Mesenchymal stem cell (in vitro differentiated cells and primary cell): ENCODE measurements at regions not wholly inside any gene's neighbourhood (a gene's known extent, or its start where the extent isn't known, plus 50 kb on each side); places are given as distances from the start of the nearest gene placed in this dataset.

Experiments used
- DNase-seq: peaks from one replicate; pipeline ENCODE4 v3.0.0-alpha.2; 2013
- H2AFZ ChIP-seq: one replicate; pipeline ENCODE4 v1.6.1; 2013; ENCODE audit warnings: low read depth, mild to moderate bottlenecking, control low read depth, inconsistent platforms, low read length, moderate library complexity
- H2AK5ac ChIP-seq: 2 replicates; pipeline ENCODE4 v1.6.1; 2013; ENCODE audit warnings: low read length, moderate library complexity, mild to moderate bottlenecking, inconsistent platforms; ENCODE audit not compliant: severe bottlenecking
- H2BK120ac ChIP-seq: one replicate; pipeline ENCODE4 v1.6.1; 2013; ENCODE audit warnings: low read depth, mild to moderate bottlenecking, inconsistent platforms, low read length, moderate library complexity
- H2BK12ac ChIP-seq, 2 experiments: one replicate each; pipeline ENCODE4 v1.6.1; 2013; ENCODE audit warnings: inconsistent platforms in 2 of 2, low read length in 2 of 2, mild to moderate bottlenecking in 2 of 2, moderate library complexity in 2 of 2, control low read depth in 1 of 2
- H2BK15ac ChIP-seq: one replicate; pipeline ENCODE4 v1.6.1; 2013; ENCODE audit warnings: mild to moderate bottlenecking, low read depth, inconsistent platforms; ENCODE audit not compliant: poor library complexity, severe bottlenecking
- H2BK5ac ChIP-seq: 2 replicates; pipeline ENCODE4 v1.6.1; 2013; ENCODE audit warnings: low read depth, mild to moderate bottlenecking, low read length, control low read depth, inconsistent platforms; ENCODE audit not compliant: poor library complexity, severe bottlenecking
- H3K14ac ChIP-seq, 2 experiments: one replicate each; pipeline ENCODE4 v1.6.1; 2013; ENCODE audit warnings: inconsistent platforms in 2 of 2, low read length in 2 of 2, control low read depth in 1 of 2, mild to moderate bottlenecking in 1 of 2, moderate library complexity in 1 of 2
- H3K18ac ChIP-seq, 2 experiments: one replicate each; pipeline ENCODE4 v1.6.1; 2013; ENCODE audit warnings: inconsistent platforms in 2 of 2, low read length in 2 of 2, control low read depth in 1 of 2, low read depth in 1 of 2, mild to moderate bottlenecking in 1 of 2
- H3K23ac ChIP-seq, 2 experiments: one replicate each; pipeline ENCODE4 v1.6.1; 2013; ENCODE audit warnings: inconsistent platforms in 2 of 2, low read length in 2 of 2, mild to moderate bottlenecking in 2 of 2, moderate library complexity in 2 of 2, control low read depth in 1 of 2
- H3K27ac ChIP-seq: 2 replicates; pipeline ENCODE4 v1.5.1; 2013; ENCODE audit warnings: mild to moderate bottlenecking, moderate library complexity, low read length, control low read depth, inconsistent platforms; ENCODE audit not compliant: poor library complexity, severe bottlenecking
- H3K27me3 ChIP-seq, 2 experiments: 2 replicates each; pipeline versions ENCODE4 v1.6.1 to v1.7.0; 2013; ENCODE audit warnings: low read length in 2 of 2, mild to moderate bottlenecking in 2 of 2, moderate library complexity in 2 of 2, control low read depth in 1 of 2, inconsistent platforms in 1 of 2; ENCODE audit not compliant: control insufficient read depth in 1 of 2, insufficient read depth in 1 of 2
- H3K36me3 ChIP-seq, 2 experiments: 2 replicates each; pipeline versions ENCODE4 v1.6.1 to v1.7.0; 2013; ENCODE audit warnings: low read length in 2 of 2, control low read depth in 1 of 2, inconsistent platforms in 1 of 2, low read depth in 1 of 2, mild to moderate bottlenecking in 1 of 2; ENCODE audit not compliant: insufficient read depth in 2 of 2, control insufficient read depth in 1 of 2
- H3K4ac ChIP-seq, 2 experiments: one replicate each; pipeline ENCODE4 v1.6.1; 2013; ENCODE audit warnings: inconsistent platforms in 2 of 2, low read length in 2 of 2, mild to moderate bottlenecking in 2 of 2, moderate library complexity in 2 of 2, control low read depth in 1 of 2, low read depth in 1 of 2
- H3K4me1 ChIP-seq: 2 replicates; pipeline ENCODE4 v1.6.1; 2013; ENCODE audit warnings: low read depth, low read length, control low read depth; ENCODE audit not compliant: control insufficient read depth, insufficient read depth
- H3K4me2 ChIP-seq: 2 replicates; pipeline ENCODE4 v1.6.1; 2013; ENCODE audit warnings: low read length, mild to moderate bottlenecking, inconsistent platforms; ENCODE audit not compliant: poor library complexity, severe bottlenecking
- H3K4me3 ChIP-seq, 2 experiments: 2 replicates each; pipeline versions ENCODE4 v1.5.1 to v1.7.0; 2013; ENCODE audit warnings: low read length in 2 of 2, mild to moderate bottlenecking in 2 of 2, control low read depth in 1 of 2, low read depth in 1 of 2; ENCODE audit not compliant: insufficient read depth in 1 of 2
- H3K79me1 ChIP-seq: replicated peaks from 2 replicates; pipeline ENCODE4 v1.6.1; 2013; ENCODE audit warnings: mild to moderate bottlenecking, control low read depth, low read length, inconsistent platforms; ENCODE audit not compliant: poor library complexity, severe bottlenecking
- H3K9ac ChIP-seq: 2 replicates; pipeline ENCODE4 v1.7.0; 2013; ENCODE audit warnings: mild to moderate bottlenecking, low read length, moderate library complexity
- H3K9me3 ChIP-seq: 2 replicates; pipeline ENCODE4 v1.7.0; 2013; ENCODE audit warnings: mild to moderate bottlenecking, low read length; ENCODE audit not compliant: control insufficient read depth
- H4K8ac ChIP-seq: one replicate; pipeline ENCODE4 v1.6.1; 2013; ENCODE audit warnings: inconsistent platforms, mild to moderate bottlenecking, low read length, moderate library complexity
- H4K91ac ChIP-seq: one replicate; pipeline ENCODE4 v1.6.1; 2013; ENCODE audit warnings: mild to moderate bottlenecking, low read length, inconsistent platforms
- WGBS: methylation state at CpG from one replicate; pipeline ENCODE4 v1.1.7; 2013; ENCODE audit warnings: mixed read lengths; 5-methylcytosine and 5-hydroxymethylcytosine counted together

DNA sequence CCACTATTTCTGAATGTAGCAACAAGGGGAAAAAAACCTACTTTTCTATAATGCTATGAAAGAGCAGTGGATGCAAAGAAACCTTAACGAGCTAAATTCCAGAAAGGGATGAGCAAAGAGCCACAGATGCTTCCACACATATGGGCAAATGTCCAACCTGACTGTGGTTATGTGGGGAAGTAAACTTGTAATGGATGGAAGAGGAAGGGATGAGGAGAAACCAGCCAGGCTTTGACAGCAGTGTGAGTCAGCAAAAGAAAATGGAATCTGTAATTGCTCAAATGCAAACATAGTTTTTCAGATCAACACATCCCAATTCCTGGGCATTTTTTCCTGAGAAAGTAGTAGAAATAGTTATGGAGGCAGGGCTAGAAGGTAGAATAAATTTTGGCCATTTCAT, 204.8 kb upstream of the CPHXL start:
- Histone ChIP-seq H3K27ac (no peak overlapping the region), H3K4me2 (no peak overlapping the region), H3K4me3 (no peak overlapping the region), H3K23ac (no peak overlapping the region), H3K36me3 (no peaks in the 10 kb centered on the region), H2BK15ac (no peak overlapping the region), H4K91ac (no peak overlapping the region), H2BK12ac (no peak overlapping the region), H3K14ac (no peak overlapping the region), H4K8ac (no peak overlapping the region), H2BK120ac (no peak overlapping the region), H3K18ac (no peak overlapping the region), H3K4ac (no peak overlapping the region), H3K9me3 (no peaks in the 10 kb centered on the region), H2BK5ac (no peak overlapping the region), H3K4me1 (no peaks in the 10 kb centered on the region), H2AFZ (no peak overlapping the region), H3K9ac (no peak overlapping the region), H2AK5ac (no peak overlapping the region), H3K27me3 (no peaks in the 10 kb centered on the region), H3K79me1 (no peaks in the 10 kb centered on the region)
- DNase-seq, result peak; percentile 92
- WGBS, result 0% methylated on average over 1 of the region's 1 CpG

DNA sequence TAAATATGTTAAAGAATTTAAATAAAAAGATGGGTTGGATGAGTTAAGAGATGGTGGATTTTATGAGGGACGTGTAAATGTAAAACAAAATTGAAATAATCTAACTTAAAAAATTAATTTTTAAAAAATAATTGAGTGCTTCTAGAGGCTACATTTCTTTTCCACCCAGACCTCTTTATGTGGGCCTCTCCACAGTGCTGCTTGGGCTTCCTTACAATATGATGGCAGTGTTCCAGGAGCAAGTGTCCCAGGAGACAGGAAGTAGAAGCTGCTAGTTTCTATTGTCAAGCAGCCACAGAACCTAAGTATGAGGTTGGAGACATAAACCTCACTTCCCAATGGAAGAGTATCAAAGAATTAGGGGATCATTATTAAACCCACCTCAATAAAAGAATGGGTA, 205.7 kb upstream of the CPHXL start:
- no peak overlapping the region for H4K91ac ChIP-seq
- no peaks in the 10 kb centered on the region for H3K36me3 ChIP-seq
- H3K9me3 ChIP-seq, result no peaks in the 10 kb centered on the region
- H3K27ac ChIP-seq, result no peak overlapping the region
- WGBS, result no CpG with 5 or more reads among the region's 1 CpG
- H3K4ac ChIP-seq, result no peak overlapping the region
- DNase-seq, result no peak
- H3K27me3 ChIP-seq, result no peaks in the 10 kb centered on the region
- H2BK5ac ChIP-seq, result no peak overlapping the region
- H3K4me1 ChIP-seq, result no peaks in the 10 kb centered on the region
- H2BK12ac ChIP-seq, result peak overlapping the region in 1 of 2 experiments; percentile 65
- no peak overlapping the region for H2AFZ ChIP-seq
- H3K18ac ChIP-seq, result peak overlapping the region in 1 of 2 experiments; percentile 85
- no peaks in the 10 kb centered on the region for H3K79me1 ChIP-seq
- H2BK15ac ChIP-seq, result no peak overlapping the region
- H3K23ac ChIP-seq, result no peak overlapping the region
- no peak overlapping the region for H2AK5ac ChIP-seq
- H2BK120ac ChIP-seq, result peak overlapping the region; percentile 46
- H3K4me3 ChIP-seq, result no peak overlapping the region
- H3K9ac ChIP-seq, result no peak overlapping the region
- H3K14ac ChIP-seq, result no peak overlapping the region
- peak overlapping the region; percentile 53 for H4K8ac ChIP-seq
- no peak overlapping the region for H3K4me2 ChIP-seq

DNA sequence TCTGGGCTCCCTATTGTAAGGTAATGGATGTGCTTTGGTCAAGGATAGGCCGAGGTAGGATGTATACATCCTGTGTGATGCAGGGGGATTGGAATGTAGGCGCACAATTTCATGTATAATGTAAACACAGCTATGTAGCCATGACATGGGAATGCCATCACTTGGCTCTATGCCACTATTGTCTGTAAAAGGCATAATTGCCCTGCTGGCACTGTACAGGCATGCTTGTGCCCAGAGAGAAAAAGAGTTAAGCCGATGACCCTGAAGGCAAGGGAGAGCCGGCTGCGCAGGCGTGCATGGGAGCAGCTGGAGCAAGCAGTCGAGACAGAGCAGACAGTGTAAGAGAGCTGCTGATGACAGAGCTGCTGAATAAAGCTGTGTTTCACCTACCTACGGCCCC, 212.5 kb upstream of the CPHXL start:
- H2AFZ ChIP-seq, result no peak overlapping the region
- peak overlapping the region; percentile 4 for H4K91ac ChIP-seq
- no peak overlapping the region for H2BK5ac ChIP-seq
- H3K4me1 ChIP-seq, result no peaks in the 10 kb centered on the region
- no peak overlapping the region for H3K14ac ChIP-seq
- no peaks in the 10 kb centered on the region for H3K9me3 ChIP-seq
- no peak overlapping the region for H2BK15ac ChIP-seq
- H3K4me3 ChIP-seq, result no peak overlapping the region
- no peak overlapping the region for H3K23ac ChIP-seq
- H4K8ac ChIP-seq, result peak overlapping the region; percentile 33
- DNase-seq, result peak; percentile 23
- H3K9ac ChIP-seq, result no peak overlapping the region
- no peak overlapping the region for H3K4me2 ChIP-seq
- peak overlapping the region in 1 of 2 experiments; percentile 66 for H3K4ac ChIP-seq
- 65% methylated on average over 8 of the region's 8 CpGs for WGBS
- peak overlapping the region; percentile 15 to 61 for H2BK12ac ChIP-seq
- no peak overlapping the region for H3K27ac ChIP-seq
- H3K36me3 ChIP-seq, result no peaks in the 10 kb centered on the region
- no peaks in the 10 kb centered on the region for H3K27me3 ChIP-seq
- no peak overlapping the region for H2BK120ac ChIP-seq
- H3K79me1 ChIP-seq, result no peaks in the 10 kb centered on the region
- peak overlapping the region; percentile 16 to 79 for H3K18ac ChIP-seq
- no peak overlapping the region for H2AK5ac ChIP-seq

DNA sequence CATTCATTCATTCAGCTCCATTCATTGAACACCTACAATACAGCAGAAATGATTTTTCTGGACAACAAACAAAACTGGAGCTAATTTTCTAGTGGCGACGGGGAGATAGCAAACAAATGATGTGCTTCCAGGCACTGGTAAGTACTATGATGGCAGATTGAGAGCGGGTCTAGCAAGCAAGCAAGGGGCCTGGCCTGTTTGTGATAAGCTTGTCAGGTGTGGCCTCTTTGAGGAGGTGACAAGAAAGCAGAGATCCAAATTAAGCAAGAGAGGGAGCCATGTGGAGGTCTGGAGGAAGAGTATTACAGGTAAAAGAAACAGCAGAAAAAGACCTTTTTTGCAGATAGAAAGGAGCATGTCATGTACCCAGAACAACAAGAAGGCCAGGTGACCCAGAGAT, 216.1 kb upstream of the CPHXL start:
- H2BK120ac ChIP-seq, result no peak overlapping the region
- H3K4ac ChIP-seq, result no peak overlapping the region
- H3K27me3 ChIP-seq, result no peaks in the 10 kb centered on the region
- no peak overlapping the region for H3K14ac ChIP-seq
- H3K18ac ChIP-seq, result no peak overlapping the region
- no peak overlapping the region for H2BK15ac ChIP-seq
- H3K79me1 ChIP-seq, result no peaks in the 10 kb centered on the region
- H3K4me2 ChIP-seq, result no peak overlapping the region
- no peak overlapping the region for H2BK12ac ChIP-seq
- H3K4me1 ChIP-seq, result no peaks in the 10 kb centered on the region
- H3K9me3 ChIP-seq, result no peaks in the 10 kb centered on the region
- DNase-seq, result no peak
- H3K27ac ChIP-seq, result no peak overlapping the region
- H3K36me3 ChIP-seq, result no peaks in the 10 kb centered on the region
- H2AFZ ChIP-seq, result no peak overlapping the region
- no peak overlapping the region for H4K8ac ChIP-seq
- WGBS, result 91% methylated on average over 3 of the region's 3 CpGs
- no peak overlapping the region for H4K91ac ChIP-seq
- no peak overlapping the region for H3K4me3 ChIP-seq
- no peak overlapping the region for H2BK5ac ChIP-seq
- no peak overlapping the region for H2AK5ac ChIP-seq
- H3K9ac ChIP-seq, result no peak overlapping the region
- no peak overlapping the region for H3K23ac ChIP-seq
